ENCODE measurements at regions not wholly inside any gene's neighbourhood (a gene's known extent, or its start where the extent isn't known, plus 50 kb on each side); places are given as distances from the start of the nearest gene placed in this dataset.

DNA sequence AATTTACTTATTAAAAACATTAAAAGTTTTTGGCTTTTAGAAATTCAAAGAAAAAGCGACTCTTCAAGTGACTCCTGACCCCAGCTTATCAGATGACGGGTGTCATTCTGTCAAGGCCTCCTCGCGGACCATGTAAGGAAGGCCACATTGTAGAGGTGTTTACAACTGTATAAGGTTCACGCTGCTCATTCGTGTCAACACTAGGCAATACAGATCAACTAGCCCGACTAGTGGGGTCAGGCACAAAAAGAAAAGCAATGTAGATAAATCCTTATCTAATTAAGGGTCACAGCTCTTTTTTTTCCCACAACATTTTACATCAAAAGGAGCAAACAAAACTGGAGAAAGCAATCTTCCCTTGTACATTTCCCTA is 207.5 kb upstream of the NR2F2 start:
- no peak for TF ChIP-seq CTCF (conservative IDR thresholded peaks at IDR 0.05; ENCODE audit: low read depth, low read length)
- no peak for TF ChIP-seq EZH2 (IDR thresholded peaks at IDR 0.05; ENCODE audit: borderline replicate concordance, low read depth, low read length, poor library complexity, severe bottlenecking)
